ENCODE measurements at regions not wholly inside any gene's neighbourhood (a gene's known extent, or its start where the extent isn't known, plus 50 kb on each side); places are given as distances from the start of the nearest gene placed in this dataset.
"Not testable (repeated sequence)": the region's sequence is repeated elsewhere in the genome, so short reads cannot be mapped to it uniquely, and the experiment has no call there.

- DNase-seq = not testable (repeated sequence)
Observed at GRCh38 chr2:66632882-66633281, 198.0 kb downstream of the MEIS1 start.

- DNase-seq = no peak
Observed at GRCh38 chr2:66633631-66634030, 198.7 kb downstream of the MEIS1 start.

DNA sequence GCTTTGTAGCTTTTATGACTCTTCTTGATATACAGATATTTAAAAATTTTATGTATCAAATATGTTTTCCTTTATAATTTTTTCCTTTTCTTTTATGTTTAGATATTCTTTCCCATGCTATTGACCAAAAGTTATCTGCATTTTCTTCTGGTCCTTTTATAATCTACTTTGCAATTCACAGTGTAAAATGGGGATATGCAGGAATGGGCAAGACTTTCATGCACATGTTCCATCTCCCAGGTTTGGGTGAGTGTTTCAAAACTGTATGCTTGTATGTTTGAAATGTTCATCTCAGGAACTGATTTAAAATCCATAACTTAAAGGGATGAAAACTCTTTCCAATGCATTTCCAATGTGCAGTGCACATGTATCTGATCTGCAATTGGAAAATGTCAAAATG is 199.9 kb downstream of the MEIS1 start:
- no peak for DNase-seq

DNA sequence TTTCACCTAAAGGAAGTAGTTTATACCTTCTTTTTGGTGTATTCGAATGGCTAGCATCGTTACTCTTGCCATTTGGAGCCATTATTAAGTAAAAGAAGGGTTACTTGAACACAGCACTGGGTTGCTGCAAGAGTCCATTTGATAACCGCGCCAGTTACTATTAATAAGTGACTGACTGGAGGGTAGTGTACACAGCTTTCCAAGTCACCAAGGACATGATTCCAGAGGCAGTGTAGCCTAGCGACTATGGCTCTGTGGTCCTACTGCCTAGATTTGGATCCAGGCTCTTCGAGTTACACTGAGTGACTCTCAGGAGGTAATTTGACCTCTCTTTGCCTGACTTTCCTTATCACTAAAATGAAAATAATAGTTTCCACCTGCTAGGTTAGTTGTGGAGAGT is 206.8 kb downstream of the MEIS1 start:
- DNase-seq = no peak

DNA sequence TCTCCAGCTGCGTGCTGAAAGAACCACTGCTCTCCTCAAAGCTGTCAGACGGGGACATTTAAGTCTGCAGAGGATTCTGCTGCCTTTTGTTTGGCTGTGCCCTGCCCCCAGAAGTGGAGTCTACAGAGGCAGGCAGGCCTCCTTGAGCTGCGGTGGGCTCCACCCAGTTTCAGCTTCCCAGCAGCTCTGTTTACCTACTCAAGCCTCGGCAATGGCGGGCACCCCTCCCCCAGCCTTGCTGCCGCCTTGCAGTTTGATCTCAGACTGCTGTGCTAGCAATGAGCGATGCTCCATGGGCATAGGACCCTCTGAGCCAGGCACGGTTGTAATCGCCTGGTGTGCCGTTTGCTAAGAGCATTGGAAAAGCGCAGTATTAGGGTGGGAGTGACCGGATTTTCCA is 213.2 kb downstream of the MEIS1 start:
- not testable (repeated sequence) for DNase-seq

GRCh38 chr2:66649006-66649405 is 214.1 kb downstream of the MEIS1 start:
- DNase-seq = no peak

GRCh38 chr2:66651295-66651694 is 216.4 kb downstream of the MEIS1 start:
- no peak for DNase-seq

DNA sequence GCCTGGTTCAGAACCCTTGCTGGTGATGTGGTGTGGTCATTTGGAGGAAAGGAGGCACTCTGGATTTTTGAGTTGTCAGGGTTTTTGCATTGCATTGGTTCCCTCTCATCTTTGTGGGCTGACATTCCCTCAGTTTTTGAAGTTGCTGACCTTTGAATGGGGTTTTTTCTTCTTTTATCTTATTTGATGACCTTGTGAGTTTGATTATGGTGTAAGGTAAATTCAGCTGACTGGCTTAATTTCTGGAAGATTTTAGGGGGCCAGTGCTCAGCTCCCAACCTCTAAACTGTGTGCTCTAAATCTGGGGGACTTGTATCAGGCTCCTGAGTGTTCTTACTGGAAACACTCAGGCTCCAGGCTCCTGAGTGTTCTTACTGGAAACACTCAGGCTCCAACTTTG is 225.9 kb downstream of the MEIS1 start:
- no peak for DNase-seq

DNA sequence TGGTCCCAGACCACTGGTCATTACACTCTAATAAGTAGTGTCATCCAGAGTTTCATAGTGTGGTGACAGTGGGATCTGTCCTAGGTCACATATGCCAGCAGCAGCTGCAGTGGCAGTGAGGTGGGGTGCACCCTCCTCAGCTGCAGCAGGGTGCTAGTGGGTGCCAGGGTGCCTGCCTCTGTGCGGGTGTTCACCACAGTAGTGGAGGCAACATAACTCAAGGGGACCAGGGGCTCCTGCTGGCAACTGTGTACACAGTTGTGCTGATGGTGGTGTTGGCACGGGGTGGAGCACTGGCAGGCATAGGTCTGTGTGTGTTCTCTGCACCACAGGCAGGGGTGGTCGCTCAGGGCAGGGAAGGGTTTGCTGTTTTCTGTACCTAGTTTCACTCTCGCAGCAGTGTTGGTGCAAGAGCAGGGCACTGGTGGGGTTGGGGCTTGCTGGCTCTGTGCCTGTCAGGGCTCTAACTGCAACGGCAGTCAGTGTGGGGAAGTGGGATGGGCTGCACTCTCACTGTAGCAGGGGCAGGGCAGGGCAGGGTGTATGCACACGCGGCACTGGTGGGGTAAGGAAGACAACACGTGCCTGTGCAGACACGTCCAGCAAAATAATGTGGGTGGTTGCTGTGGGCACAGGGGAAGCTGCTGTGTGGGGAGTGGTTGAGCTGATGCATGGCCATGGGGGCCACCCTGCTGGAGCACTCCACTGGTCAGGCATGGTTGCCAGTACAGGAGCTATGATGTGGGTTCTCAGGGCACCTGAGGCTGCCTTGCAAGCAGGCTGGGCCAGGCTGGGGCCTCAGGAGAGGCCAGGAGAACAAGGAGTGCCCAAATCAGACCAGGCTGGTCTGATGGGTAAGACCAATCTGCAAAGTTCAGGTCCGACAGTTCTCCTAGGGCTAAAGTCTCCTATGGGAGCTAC is 226.6 kb downstream of the MEIS1 start:
- DNase-seq = no peak

- DNase-seq = no peak
Observed at GRCh38 chr2:66665124-66665984, 230.4 kb downstream of the MEIS1 start.

DNA sequence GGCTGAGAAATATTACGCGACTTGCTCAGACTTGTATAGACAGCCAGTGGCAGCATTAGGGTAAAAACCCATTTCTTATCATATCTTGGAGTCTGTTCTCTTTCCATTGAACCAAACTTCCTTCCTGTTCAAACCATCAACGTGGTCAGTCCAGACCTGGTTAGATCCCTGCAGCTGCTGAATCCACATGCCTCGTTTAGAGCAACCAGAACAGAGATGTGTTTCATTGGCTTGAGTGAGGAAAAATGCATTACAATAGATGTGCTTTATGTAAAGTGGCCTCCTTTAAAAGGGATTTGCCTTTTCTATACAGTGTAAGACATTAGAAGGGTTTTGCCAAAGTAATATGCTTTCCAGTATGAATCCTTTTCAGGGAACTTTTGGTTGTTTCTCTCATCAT is 232.4 kb downstream of the MEIS1 start:
- no peak for DNase-seq

DNA sequence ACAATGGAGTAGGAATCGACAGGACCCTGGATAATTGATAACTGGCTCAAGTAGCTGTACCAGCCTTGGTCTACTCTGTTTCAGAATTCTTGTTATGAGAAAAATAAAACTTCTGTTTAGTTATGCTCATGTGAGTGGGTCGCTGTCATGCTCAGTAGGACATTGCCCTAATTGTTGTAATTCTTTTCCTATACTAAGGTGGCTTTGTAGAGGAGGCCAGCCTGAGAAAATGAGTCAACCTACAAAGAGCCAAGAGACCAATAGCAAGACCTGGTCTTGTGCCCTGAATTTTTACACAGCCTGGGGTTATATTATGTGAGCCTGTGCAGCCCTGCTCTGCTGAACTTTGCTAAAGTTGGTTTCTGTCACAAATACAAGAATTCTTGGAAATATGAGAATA is 238.4 kb downstream of the MEIS1 start:
- DNase-seq = no peak

DNA sequence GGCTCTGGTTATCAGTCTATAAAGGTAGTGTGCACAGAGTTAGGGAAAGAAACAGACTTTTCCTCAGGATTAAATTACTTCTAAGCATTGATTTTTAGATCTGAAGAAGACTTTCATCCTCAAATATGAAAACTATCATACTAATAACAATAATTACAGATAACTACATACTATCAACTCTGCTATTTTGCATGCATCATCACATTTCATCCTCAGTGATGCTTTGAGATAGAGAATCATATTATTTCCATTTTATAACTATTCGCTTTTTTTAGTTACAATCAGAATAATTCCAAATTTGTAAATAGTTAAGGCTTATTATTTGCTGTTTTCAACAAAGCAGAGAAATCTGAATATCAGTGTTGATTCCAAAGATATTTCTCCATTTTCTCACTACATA is 239.2 kb downstream of the MEIS1 start:
- DNase-seq = no peak

GRCh38 chr2:66675591-66675990 is 240.7 kb downstream of the MEIS1 start:
- DNase-seq = no peak

- no peak for DNase-seq
Observed at GRCh38 chr2:66679442-66679841, 244.5 kb downstream of the MEIS1 start.

GRCh38 chr2:66682476-66682875 is 247.6 kb downstream of the MEIS1 start:
- DNase-seq = no peak

- DNase-seq = no peak
Observed at GRCh38 chr2:66683064-66683463, 248.1 kb downstream of the MEIS1 start.

DNA sequence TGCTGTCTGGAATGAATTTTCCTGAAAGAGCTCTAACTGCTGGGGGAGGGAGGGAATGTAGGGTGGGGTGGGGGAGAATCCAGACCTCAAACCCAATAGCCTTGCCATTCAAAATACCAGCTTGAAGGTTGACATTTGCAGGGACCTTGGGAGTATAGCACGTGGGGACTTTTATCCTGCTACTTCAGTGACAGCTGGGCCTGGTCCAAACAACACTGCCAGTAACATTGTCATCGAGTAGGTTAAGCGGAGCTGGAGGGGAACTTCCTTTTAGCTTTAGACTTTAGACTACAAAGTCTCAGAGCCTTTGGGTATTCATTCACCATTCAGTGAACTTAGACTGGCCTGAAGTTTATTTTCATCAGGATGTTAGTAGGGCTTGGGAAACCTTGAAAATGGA is 248.7 kb downstream of the MEIS1 start:
- DNase-seq = no peak

DNA sequence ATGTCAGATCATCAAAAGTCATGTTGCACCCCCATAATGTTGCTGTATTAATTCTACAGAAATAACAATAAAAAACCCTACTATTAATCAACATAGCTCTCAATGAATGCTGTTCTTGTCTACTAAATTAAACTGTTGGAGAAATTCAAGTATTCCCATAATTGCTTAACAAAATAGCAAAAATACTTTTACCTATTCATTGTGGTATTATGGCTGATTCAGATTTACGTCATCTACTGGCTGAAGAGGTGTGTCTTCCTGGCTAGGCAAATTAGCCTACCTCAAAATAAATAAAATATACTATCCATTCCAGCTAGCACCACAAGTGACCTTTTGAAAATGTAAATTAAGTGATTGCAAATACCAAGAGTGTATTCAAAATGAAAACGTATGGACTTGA is 249.4 kb downstream of the MEIS1 start:
- DNase-seq = no peak

GRCh38 chr2:66686755-66687154 is 251.8 kb downstream of the MEIS1 start:
- DNase-seq = no peak

GRCh38 chr2:66688951-66689350 is 254.0 kb downstream of the MEIS1 start:
- DNase-seq = no peak

DNA sequence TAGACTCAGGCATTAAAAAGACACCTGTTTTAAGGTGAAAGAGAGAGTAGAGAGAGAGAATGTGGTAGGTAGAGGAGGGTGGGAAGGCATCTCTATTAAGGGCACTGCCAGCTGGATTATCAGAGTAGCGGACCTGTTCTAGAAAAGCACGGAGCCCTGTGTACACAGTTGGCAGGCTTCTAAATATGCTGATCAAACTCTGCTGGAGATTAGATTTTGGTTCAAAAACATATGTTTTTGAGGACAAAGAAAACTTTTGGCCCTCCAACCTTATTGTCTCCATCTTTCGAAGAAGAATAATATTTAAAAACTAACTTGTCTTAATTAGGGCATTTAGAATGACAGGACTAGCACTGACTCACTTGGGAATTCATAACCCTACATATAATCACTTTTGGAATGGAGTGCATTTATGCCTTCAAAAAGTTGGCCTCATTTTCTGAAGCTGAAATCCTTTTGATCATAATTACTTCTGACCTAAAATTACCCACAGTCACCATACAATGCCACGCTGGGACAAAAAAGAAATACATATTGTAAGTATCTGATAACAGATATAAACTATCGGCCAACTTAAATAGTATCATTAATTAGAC is 254.6 kb downstream of the MEIS1 start:
- DNase-seq = no peak
